DND-41 (cell line): ENCODE measurements at regions not wholly inside any gene's neighbourhood (a gene's known extent, or its start where the extent isn't known, plus 50 kb on each side); places are given as distances from the start of the nearest gene placed in this dataset.

Source experiments
- ATAC-seq: fragments of 200-7000 bp; cut with Tn5 transposase; 3 replicates; pipeline ENCODE4 v1.9.1; 2021; ENCODE audit warnings: low read depth; ENCODE audit not compliant: insufficient read depth
- DNase-seq: peaks from one replicate; pipeline ENCODE4 v3.0.0-alpha.2; 2020
- H2AFZ ChIP-seq: 2 replicates; pipeline ENCODE4 v1.6.0; 2012; ENCODE audit warnings: low read depth, low read length
- H3K27ac ChIP-seq: 2 replicates; pipeline ENCODE4 v1.5.1; 2012; ENCODE audit warnings: low read length, inconsistent platforms
- H3K27me3 ChIP-seq: fragments of 200-600 bp; sonication (generic); 2 replicates; pipeline ENCODE4 v1.6.0; 2012; ENCODE audit warnings: low read length, mild to moderate bottlenecking, inconsistent platforms; ENCODE audit not compliant: insufficient read depth, poor library complexity
- H3K36me3 ChIP-seq: 2 replicates; pipeline ENCODE4 v1.5.1; 2012; ENCODE audit warnings: low read length, inconsistent platforms; ENCODE audit not compliant: insufficient read depth
- H3K4me1 ChIP-seq: 2 replicates; pipeline ENCODE4 v1.5.1; 2012; ENCODE audit warnings: mild to moderate bottlenecking, low read length; ENCODE audit not compliant: insufficient read depth
- H3K4me2 ChIP-seq: 2 replicates; pipeline ENCODE4 v1.6.0; 2012; ENCODE audit warnings: mild to moderate bottlenecking, moderate library complexity, low read length, inconsistent platforms; ENCODE audit not compliant: insufficient read depth
- H3K4me3 ChIP-seq, 2 experiments: fragments of 200-600 bp in 1 of 2; shearing (Covaris generic) in 1 of 2; 2 replicates each; pipeline ENCODE4 v1.5.1; 2012 to 2016; ENCODE audit warnings: inconsistent platforms in 2 of 2, low read length in 2 of 2, mild to moderate bottlenecking in 2 of 2, low read depth in 1 of 2, moderate library complexity in 1 of 2
- H3K79me2 ChIP-seq: 2 replicates; pipeline ENCODE4 v1.6.0; 2012; ENCODE audit warnings: low read length, inconsistent platforms; ENCODE audit not compliant: insufficient read depth
- H3K9ac ChIP-seq: 2 replicates; pipeline ENCODE4 v1.6.0; 2012; ENCODE audit warnings: low read depth, mild to moderate bottlenecking, inconsistent platforms, low read length, moderate library complexity
- H3K9me3 ChIP-seq: 2 replicates; pipeline ENCODE4 v1.5.1; 2012; ENCODE audit warnings: low read length, moderate library complexity, mild to moderate bottlenecking, inconsistent platforms; ENCODE audit not compliant: insufficient read depth, severe bottlenecking
- H4K20me1 ChIP-seq: 2 replicates; pipeline ENCODE4 v1.6.0; 2012; ENCODE audit warnings: low read length; ENCODE audit not compliant: insufficient read depth
- CTCF ChIP-seq: IDR thresholded peaks from 2 replicates; pipeline ENCODE4 v1.5.1; 2012; ENCODE audit warnings: borderline replicate concordance, low read length, moderate library complexity, mild to moderate bottlenecking; ENCODE audit not compliant: poor library complexity, severe bottlenecking; ENCODE audit errors: extremely low read depth
- EZH2 ChIP-seq: IDR thresholded peaks from 3 replicates; pipeline ENCODE4 v1.6.1; 2012; ENCODE audit warnings: borderline replicate concordance, low read depth, mild to moderate bottlenecking, moderate library complexity, low read length, inconsistent platforms; ENCODE audit not compliant: severe bottlenecking

- Histone ChIP-seq H3K9me3 (peaks cover 6% of the 10 kb centered on the region), H3K36me3 (no peaks in the 10 kb centered on the region), H3K4me3 (no peak overlapping the region), H3K79me2 (no peaks in the 10 kb centered on the region), H3K4me1 (no peaks in the 10 kb centered on the region), H3K27ac (no peak overlapping the region), H3K4me2 (no peak overlapping the region), H2AFZ (no peak overlapping the region), H3K9ac (no peak overlapping the region), H3K27me3 (no peaks in the 10 kb centered on the region), H4K20me1 (no peaks in the 10 kb centered on the region)
- ATAC-seq (no peak), DNase-seq (no peak)
- TF ChIP-seq CTCF: no peak
Observed at GRCh38 chr9:20188616-20189369, 400.0 kb upstream of the SLC24A2 start.

GRCh38 chr9:20187318-20187717 lies 398.5 kb upstream of the SLC24A2 start:
- Histone ChIP-seq H3K27me3 (no peaks in the 10 kb centered on the region), H3K4me1 (no peaks in the 10 kb centered on the region), H3K4me3 (no peak overlapping the region), H3K79me2 (no peaks in the 10 kb centered on the region), H3K9ac (no peak overlapping the region), H3K27ac (no peak overlapping the region), H3K4me2 (no peak overlapping the region), H3K9me3 (peaks cover 6% of the 10 kb centered on the region), H4K20me1 (no peaks in the 10 kb centered on the region), H2AFZ (no peak overlapping the region), H3K36me3 (no peaks in the 10 kb centered on the region)
- DNase-seq: no peak
- TF ChIP-seq CTCF (no peak), EZH2 (no peak)
- ATAC-seq: no peak

GRCh38 chr9:20186823-20187222 lies 398.0 kb upstream of the SLC24A2 start:
- H3K4me2 ChIP-seq: no peak overlapping the region
- peaks cover 6% of the 10 kb centered on the region for H3K9me3 ChIP-seq
- TF ChIP-seq EZH2: no peak
- TF ChIP-seq CTCF: no peak
- no peaks in the 10 kb centered on the region for H3K27me3 ChIP-seq
- no peaks in the 10 kb centered on the region for H3K79me2 ChIP-seq
- H3K4me3 ChIP-seq: no peak overlapping the region
- DNase-seq (no peak), ATAC-seq (no peak)
- peaks cover under 1% of the 10 kb centered on the region; the same call in 1 of the 2 replicates for H3K4me1 ChIP-seq
- no peaks in the 10 kb centered on the region for H4K20me1 ChIP-seq
- H3K27ac ChIP-seq: no peak overlapping the region
- H2AFZ ChIP-seq: no peak overlapping the region
- no peak overlapping the region for H3K9ac ChIP-seq
- no peaks in the 10 kb centered on the region for H3K36me3 ChIP-seq

- H3K36me3 ChIP-seq: no peaks in the 10 kb centered on the region
- no peak overlapping the region for H3K4me3 ChIP-seq
- no peaks in the 10 kb centered on the region for H3K27me3 ChIP-seq
- no peak overlapping the region for H3K27ac ChIP-seq
- no peak for DNase-seq
- H3K9ac ChIP-seq: no peak overlapping the region
- no peaks in the 10 kb centered on the region for H4K20me1 ChIP-seq
- TF ChIP-seq EZH2: no peak
- TF ChIP-seq CTCF: no peak
- H3K9me3 ChIP-seq: peaks cover 2% of the 10 kb centered on the region
- no peak for ATAC-seq
- no peak overlapping the region for H2AFZ ChIP-seq
- H3K79me2 ChIP-seq: no peaks in the 10 kb centered on the region
- no peak overlapping the region for H3K4me2 ChIP-seq
- peaks cover 7% of the 10 kb centered on the region for H3K4me1 ChIP-seq
Observed at GRCh38 chr9:20186231-20186630, 397.4 kb upstream of the SLC24A2 start.
